Epithelial cell of esophagus (primary cell): ENCODE measurements at regions not wholly inside any gene's neighbourhood (a gene's known extent, or its start where the extent isn't known, plus 50 kb on each side); places are given as distances from the start of the nearest gene placed in this dataset.

ENCODE experiments used
- DNase-seq: peaks from one replicate; pipeline ENCODE4 v3.0.0; 2010; ENCODE audit warnings: low read depth
- H3K4me3 ChIP-seq: 2 replicates; pipeline ENCODE4 v1.5.1; 2011; ENCODE audit warnings: mild to moderate bottlenecking, low read length, control low read depth
- CTCF ChIP-seq: IDR thresholded peaks from 2 replicates; pipeline ENCODE4 v1.5.1; 2011; ENCODE audit warnings: low read depth, mild to moderate bottlenecking, low read length, control low read depth, inconsistent platforms; ENCODE audit not compliant: insufficient read depth; ENCODE audit errors: missing control alignments

GRCh38 chr16:9594047-9594446 is 502.6 kb downstream of the HAPSTR1 start:
- no peak overlapping the region for H3K4me3 ChIP-seq
- TF ChIP-seq CTCF = no peak
- no peak for DNase-seq

- TF ChIP-seq CTCF = no peak
- no peak overlapping the region for H3K4me3 ChIP-seq
- no peak for DNase-seq
Observed at GRCh38 chr16:9594946-9595345, 503.5 kb downstream of the HAPSTR1 start.

- DNase-seq = no peak
- no peak overlapping the region for H3K4me3 ChIP-seq
- no peak for TF ChIP-seq CTCF
Observed at GRCh38 chr16:9595393-9595792, 503.9 kb downstream of the HAPSTR1 start.

GRCh38 chr16:9596788-9597187 is 505.3 kb downstream of the HAPSTR1 start:
- H3K4me3 ChIP-seq = no peak overlapping the region
- no peak for TF ChIP-seq CTCF
- no peak for DNase-seq

GRCh38 chr16:9597967-9598730 is 506.7 kb downstream of the HAPSTR1 start:
- H3K4me3 ChIP-seq = no peak overlapping the region
- TF ChIP-seq CTCF = no peak
- DNase-seq = no peak

- no peak for DNase-seq
- no peak for TF ChIP-seq CTCF
- no peak overlapping the region for H3K4me3 ChIP-seq
Observed at GRCh38 chr16:9598731-9599083, 507.3 kb downstream of the HAPSTR1 start.
